Liver (tissue), 8 donors: ENCODE measurements at regions not wholly inside any gene's neighbourhood (a gene's known extent, or its start where the extent isn't known, plus 50 kb on each side); places are given as distances from the start of the nearest gene placed in this dataset.

ENCODE experiments used
- DNase-seq: peaks from one replicate; pipeline ENCODE4 v3.0.0-alpha.2; 2017; ENCODE audit warnings: low spot score
- H3K27ac ChIP-seq, 2 donors: one replicate each; pipeline ENCODE4 v1.7.0; 2013; ENCODE audit warnings: inconsistent platforms in 2 of 2, low read length in 2 of 2, control low read depth in 1 of 2, low read depth in 1 of 2, mild to moderate bottlenecking in 1 of 2
- H3K27me3 ChIP-seq, 4 donors: one replicate each; pipeline versions ENCODE4 v1.6.1 to v1.7.0; 2013; ENCODE audit warnings: low read length in 3 of 4, inconsistent platforms in 1 of 4, mild to moderate bottlenecking in 1 of 4, moderate library complexity in 1 of 4; ENCODE audit not compliant: control insufficient read depth in 4 of 4, insufficient read depth in 4 of 4
- H3K36me3 ChIP-seq, 4 donors: one replicate each; pipeline versions ENCODE4 v1.6.1 to v1.7.0; 2013; ENCODE audit warnings: low read length in 3 of 4, mild to moderate bottlenecking in 3 of 4, low read depth in 1 of 4, moderate library complexity in 1 of 4; ENCODE audit not compliant: control insufficient read depth in 4 of 4, insufficient read depth in 3 of 4
- H3K4me1 ChIP-seq, 4 donors: one replicate each; pipeline versions ENCODE4 v1.6.1 to v1.7.0; 2013; ENCODE audit warnings: low read length in 3 of 4, mild to moderate bottlenecking in 3 of 4, moderate library complexity in 1 of 4; ENCODE audit not compliant: control insufficient read depth in 4 of 4, insufficient read depth in 4 of 4
- H3K4me3 ChIP-seq, 3 donors: one replicate each; pipeline versions ENCODE4 v1.6.1 to v1.7.0; 2013; ENCODE audit warnings: low read length in 3 of 3, control low read depth in 1 of 3, low read depth in 1 of 3, mild to moderate bottlenecking in 1 of 3
- H3K9ac ChIP-seq, 2 donors: one replicate each; pipeline ENCODE4 v1.7.0; 2013; ENCODE audit warnings: low read length in 2 of 2, mild to moderate bottlenecking in 2 of 2, moderate library complexity in 2 of 2, control low read depth in 1 of 2, low read depth in 1 of 2
- H3K9me3 ChIP-seq, 4 donors: one replicate each; pipeline versions ENCODE4 v1.6.1 to v1.7.0; 2013; ENCODE audit warnings: low read length in 3 of 4; ENCODE audit not compliant: control insufficient read depth in 4 of 4
- CTCF ChIP-seq: fragments of 150-350 bp; IDR thresholded peaks from 2 replicates; pipeline ENCODE4 v1.5.1; 2017; ENCODE audit warnings: improper control_type of control experiment, low read depth, low read length; ENCODE audit not compliant: missing input control
- EGR1 ChIP-seq, 2 donors: IDR thresholded peaks; 2 replicates each; pipeline ENCODE4 v1.6.1; 2016 to 2018; ENCODE audit warnings: antibody characterized with exemption in 2 of 2, low read depth in 2 of 2
- FOXA1 ChIP-seq: IDR thresholded peaks from 2 replicates; pipeline ENCODE4 v1.6.1; 2016; ENCODE audit warnings: antibody characterized with exemption
- FOXA2 ChIP-seq: IDR thresholded peaks from 2 replicates; pipeline ENCODE4 v1.6.1; 2016; ENCODE audit warnings: antibody characterized with exemption
- GABPA ChIP-seq, 2 donors: IDR thresholded peaks in 1 of 2; conservative IDR thresholded peaks in 1 of 2; 2 replicates each; pipeline ENCODE4 v1.6.1; 2016; ENCODE audit warnings: antibody characterized with exemption in 2 of 2, mild to moderate bottlenecking in 1 of 2, moderate library complexity in 1 of 2
- HNF4A ChIP-seq, 2 donors: conservative IDR thresholded peaks; 2 replicates each; pipeline ENCODE4 v1.6.1; 2016; ENCODE audit warnings: antibody characterized with exemption in 2 of 2, mild to moderate bottlenecking in 2 of 2
- HNF4G ChIP-seq: IDR thresholded peaks from 2 replicates; pipeline ENCODE4 v1.6.1; 2016; ENCODE audit warnings: antibody characterized with exemption
- JUND ChIP-seq, 2 donors: IDR thresholded peaks; 2 replicates each; pipeline ENCODE4 v1.6.1; 2016; ENCODE audit warnings: antibody characterized with exemption in 2 of 2
- NR2F2 ChIP-seq: IDR thresholded peaks from 2 replicates; pipeline ENCODE4 v1.6.1; 2016; ENCODE audit warnings: antibody characterized with exemption
- RAD21 ChIP-seq, 2 donors: IDR thresholded peaks; 2 replicates each; pipeline ENCODE4 v1.6.1; 2016; ENCODE audit warnings: antibody characterized with exemption in 2 of 2, mild to moderate bottlenecking in 2 of 2
- RXRA ChIP-seq, 2 donors: IDR thresholded peaks; 2 replicates each; pipeline ENCODE4 v1.6.1; 2017 to 2018; ENCODE audit warnings: antibody characterized with exemption in 2 of 2, mild to moderate bottlenecking in 1 of 2
- SP1 ChIP-seq: IDR thresholded peaks from 2 replicates; pipeline ENCODE4 v1.6.1; 2018; ENCODE audit warnings: antibody characterized with exemption, mild to moderate bottlenecking
- TAF1 ChIP-seq: conservative IDR thresholded peaks from 2 replicates; pipeline ENCODE4 v1.6.1; 2016; ENCODE audit warnings: antibody characterized with exemption, mild to moderate bottlenecking
- YY1 ChIP-seq: IDR thresholded peaks from 2 replicates; pipeline ENCODE4 v1.6.1; 2016; ENCODE audit warnings: antibody characterized with exemption, mild to moderate bottlenecking
- ZBTB33 ChIP-seq: IDR thresholded peaks from 2 replicates; pipeline ENCODE4 v1.6.1; 2016; ENCODE audit warnings: antibody characterized with exemption
- WGBS: extraction: QIAGEN DNeasy Blood & Tissue Kit; methylation state at CpG from one replicate; pipeline ENCODE4 v1.1.7; 2013; 5-methylcytosine and 5-hydroxymethylcytosine counted together
- TF ChIP-seq, protein P1 (sequence below): IDR thresholded peaks from 2 replicates; pipeline ENCODE4 v1.6.1; 2016; ENCODE audit warnings: antibody characterized with exemption, mild to moderate bottlenecking
- TF ChIP-seq, protein P2 (sequence below): IDR thresholded peaks from 2 replicates; pipeline ENCODE4 v1.6.1; 2016; ENCODE audit warnings: antibody characterized with exemption
- TF ChIP-seq, protein P3 (sequence below): IDR thresholded peaks from 2 replicates; pipeline ENCODE4 v1.6.1; 2016; ENCODE audit warnings: antibody characterized with exemption
- donor health status: healthy.
- donor health status: healthy.
- donor health status: healthy.
- donor health status: healthy.
- donor health status: healthy.

- no peak overlapping the region for H3K9ac ChIP-seq
- no peaks in the 10 kb centered on the region for H3K36me3 ChIP-seq
- peak overlapping the region in 1 of 2 donors; percentile 20 for H3K27ac ChIP-seq
- H3K9me3 ChIP-seq = no peaks in the 10 kb centered on the region
- WGBS = 61% methylated on average over 5 of the region's 5 CpGs
- peaks cover 5 to 13% (median 7%) of the 10 kb centered on the region in 4 donors for H3K4me1 ChIP-seq
- H3K4me3 ChIP-seq = no peak overlapping the region
- no peak for DNase-seq
- no peaks in the 10 kb centered on the region for H3K27me3 ChIP-seq
- TF ChIP-seq RXRA (IDR thresholded peaks at IDR 0.05) (peak in 1 of 2 donors; percentile 66), HNF4G (peak; percentile 29), FOXA1 (no peak), JUND (IDR thresholded peaks at IDR 0.05) (peak in 1 of 2 donors; percentile 67), TAF1 (no peak), FOXA2 (peak; percentile 50), SP1 (peak; percentile 20), HNF4A (conservative IDR thresholded peaks at IDR 0.05) (peak; percentile 48 to 74), GABPA (IDR thresholded peaks at IDR 0.05 in 1 of 2, conservative IDR thresholded peaks at IDR 0.05 in 1 of 2) (no peak), NR2F2 (no peak), YY1 (peak; percentile 69)
- TF ChIP-seq, protein P1, sequence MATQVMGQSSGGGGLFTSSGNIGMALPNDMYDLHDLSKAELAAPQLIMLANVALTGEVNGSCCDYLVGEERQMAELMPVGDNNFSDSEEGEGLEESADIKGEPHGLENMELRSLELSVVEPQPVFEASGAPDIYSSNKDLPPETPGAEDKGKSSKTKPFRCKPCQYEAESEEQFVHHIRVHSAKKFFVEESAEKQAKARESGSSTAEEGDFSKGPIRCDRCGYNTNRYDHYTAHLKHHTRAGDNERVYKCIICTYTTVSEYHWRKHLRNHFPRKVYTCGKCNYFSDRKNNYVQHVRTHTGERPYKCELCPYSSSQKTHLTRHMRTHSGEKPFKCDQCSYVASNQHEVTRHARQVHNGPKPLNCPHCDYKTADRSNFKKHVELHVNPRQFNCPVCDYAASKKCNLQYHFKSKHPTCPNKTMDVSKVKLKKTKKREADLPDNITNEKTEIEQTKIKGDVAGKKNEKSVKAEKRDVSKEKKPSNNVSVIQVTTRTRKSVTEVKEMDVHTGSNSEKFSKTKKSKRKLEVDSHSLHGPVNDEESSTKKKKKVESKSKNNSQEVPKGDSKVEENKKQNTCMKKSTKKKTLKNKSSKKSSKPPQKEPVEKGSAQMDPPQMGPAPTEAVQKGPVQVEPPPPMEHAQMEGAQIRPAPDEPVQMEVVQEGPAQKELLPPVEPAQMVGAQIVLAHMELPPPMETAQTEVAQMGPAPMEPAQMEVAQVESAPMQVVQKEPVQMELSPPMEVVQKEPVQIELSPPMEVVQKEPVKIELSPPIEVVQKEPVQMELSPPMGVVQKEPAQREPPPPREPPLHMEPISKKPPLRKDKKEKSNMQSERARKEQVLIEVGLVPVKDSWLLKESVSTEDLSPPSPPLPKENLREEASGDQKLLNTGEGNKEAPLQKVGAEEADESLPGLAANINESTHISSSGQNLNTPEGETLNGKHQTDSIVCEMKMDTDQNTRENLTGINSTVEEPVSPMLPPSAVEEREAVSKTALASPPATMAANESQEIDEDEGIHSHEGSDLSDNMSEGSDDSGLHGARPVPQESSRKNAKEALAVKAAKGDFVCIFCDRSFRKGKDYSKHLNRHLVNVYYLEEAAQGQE = peak; percentile 21
- TF ChIP-seq, protein P2, sequence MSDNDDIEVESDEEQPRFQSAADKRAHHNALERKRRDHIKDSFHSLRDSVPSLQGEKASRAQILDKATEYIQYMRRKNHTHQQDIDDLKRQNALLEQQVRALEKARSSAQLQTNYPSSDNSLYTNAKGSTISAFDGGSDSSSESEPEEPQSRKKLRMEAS = no peak
Measured at GRCh38 chr2:20108655-20109396, 57.4 kb upstream of the LAPTM4A start.

DNA sequence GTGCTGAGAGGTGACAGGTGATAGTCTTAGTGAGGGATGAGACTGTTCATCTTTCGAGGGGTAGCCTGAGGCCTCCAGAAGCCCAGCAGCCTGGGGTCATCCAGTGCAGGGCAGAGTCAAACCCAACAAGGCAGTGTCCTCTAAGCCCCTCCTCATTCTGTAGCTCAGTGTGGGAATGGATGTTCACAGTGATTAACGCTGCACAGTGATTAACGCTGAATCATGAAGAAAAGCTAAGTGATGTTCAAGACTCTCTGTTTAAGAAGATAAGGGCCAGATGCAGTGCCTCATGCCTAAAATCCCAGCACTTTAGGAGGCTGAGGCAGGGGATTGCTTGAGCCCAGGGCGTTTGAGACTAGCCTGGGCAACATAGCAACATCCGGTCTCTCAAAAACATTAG is 56.3 kb upstream of the LAPTM4A start:
- Histone ChIP-seq H3K4me1 (peaks cover 5 to 15% (median 13%) of the 10 kb centered on the region in 4 donors), H3K9ac (no peak overlapping the region), H3K4me3 (no peak overlapping the region), H3K36me3 (no peaks in the 10 kb centered on the region), H3K27ac (no peak overlapping the region), H3K9me3 (no peaks in the 10 kb centered on the region), H3K27me3 (no peaks in the 10 kb centered on the region)
- no peak for DNase-seq
- no peak for TF ChIP-seq HNF4G
- TF ChIP-seq TAF1 = no peak
- TF ChIP-seq HNF4A (conservative IDR thresholded peaks at IDR 0.05) = no peak
- 91% methylated on average over 5 of the region's 5 CpGs for WGBS

DNA sequence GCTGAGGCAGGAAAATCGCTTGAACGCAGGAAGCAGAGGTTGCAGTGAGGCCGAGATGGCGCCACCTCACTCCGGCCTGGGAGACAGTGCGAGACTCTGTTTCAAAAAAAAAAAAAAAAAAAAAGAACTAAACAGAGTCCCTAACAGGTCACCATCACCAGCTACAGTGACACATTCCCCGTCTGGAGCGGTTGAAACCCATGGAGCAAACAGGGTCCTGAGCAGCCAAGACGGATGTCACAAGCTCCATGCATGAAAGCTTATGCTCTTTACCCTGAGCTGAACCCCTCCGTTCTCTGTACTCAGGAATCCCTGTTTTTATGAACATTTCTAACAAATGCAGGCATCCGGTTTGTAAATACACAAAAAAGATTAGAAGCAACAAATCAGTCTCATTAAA is 55.9 kb upstream of the LAPTM4A start:
- Histone ChIP-seq H3K9ac (no peak overlapping the region), H3K27me3 (no peaks in the 10 kb centered on the region), H3K4me1 (peaks cover 5 to 15% (median 13%) of the 10 kb centered on the region in 4 donors), H3K36me3 (no peaks in the 10 kb centered on the region), H3K4me3 (no peak overlapping the region), H3K9me3 (no peaks in the 10 kb centered on the region), H3K27ac (no peak overlapping the region)
- DNase-seq = no peak
- 88% methylated on average over 11 of the region's 11 CpGs for WGBS
- TF ChIP-seq HNF4G = no peak
- TF ChIP-seq TAF1 = no peak
- TF ChIP-seq RAD21 (IDR thresholded peaks at IDR 0.05) = no peak
- no peak for TF ChIP-seq GABPA (IDR thresholded peaks at IDR 0.05 in 1 of 2, conservative IDR thresholded peaks at IDR 0.05 in 1 of 2)
- TF ChIP-seq EGR1 (IDR thresholded peaks at IDR 0.05; ENCODE audit: low read depth in 2 of 2) = no peak
- no peak for TF ChIP-seq CTCF
- TF ChIP-seq HNF4A (conservative IDR thresholded peaks at IDR 0.05) = no peak
- no peak for TF ChIP-seq ZBTB33
- no peak for TF ChIP-seq FOXA1
- TF ChIP-seq JUND (IDR thresholded peaks at IDR 0.05) = no peak
- TF ChIP-seq, protein P3, sequence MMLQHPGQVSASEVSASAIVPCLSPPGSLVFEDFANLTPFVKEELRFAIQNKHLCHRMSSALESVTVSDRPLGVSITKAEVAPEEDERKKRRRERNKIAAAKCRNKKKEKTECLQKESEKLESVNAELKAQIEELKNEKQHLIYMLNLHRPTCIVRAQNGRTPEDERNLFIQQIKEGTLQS = no peak
